HEK293 (cell line): ENCODE measurements at regions not wholly inside any gene's neighbourhood (a gene's known extent, or its start where the extent isn't known, plus 50 kb on each side); places are given as distances from the start of the nearest gene placed in this dataset.

Source experiments
- ATF2 ChIP-seq: fragments of 450-650 bp; formaldehyde crosslinking; IDR thresholded peaks from 2 replicates; pipeline ENCODE4 v1.5.1; 2016; ENCODE audit warnings: missing biosample characterization, missing genetic modification characterization, low read depth
- CTCF ChIP-seq: fragments of 450-650 bp; formaldehyde crosslinking; IDR thresholded peaks from 2 replicates; pipeline ENCODE4 v1.5.1; 2016; ENCODE audit warnings: missing biosample characterization, missing genetic modification characterization
- GLIS2 ChIP-seq: fragments of 450-650 bp; formaldehyde crosslinking; IDR thresholded peaks from 2 replicates; pipeline ENCODE4 v1.5.1; 2016; ENCODE audit warnings: missing biosample characterization, missing genetic modification characterization
- KLF1 ChIP-seq: fragments of 450-650 bp; formaldehyde crosslinking; IDR thresholded peaks from 2 replicates; pipeline ENCODE4 v1.5.1; 2016; ENCODE audit warnings: missing biosample characterization, missing genetic modification characterization
- PBX3 ChIP-seq: sonication (generic); formaldehyde crosslinking; IDR thresholded peaks from 2 replicates; pipeline ENCODE4 v1.8.1; 2022; ENCODE audit warnings: mild to moderate bottlenecking, moderate library complexity, missing genetic modification reagents
- SP2 ChIP-seq: fragments of 450-650 bp; formaldehyde crosslinking; IDR thresholded peaks from 2 replicates; pipeline ENCODE4 v1.5.1; 2016; ENCODE audit warnings: missing biosample characterization, missing genetic modification characterization
- ZBTB49 ChIP-seq: fragments of 450-650 bp; formaldehyde crosslinking; IDR thresholded peaks from 2 replicates; pipeline ENCODE4 v1.5.1; 2016; ENCODE audit warnings: missing biosample characterization, missing genetic modification characterization, low read depth
- ZNF114 ChIP-seq: fragments of 450-650 bp; formaldehyde crosslinking; IDR thresholded peaks from 2 replicates; pipeline ENCODE4 v1.5.0; 2017; ENCODE audit warnings: missing biosample characterization, missing genetic modification characterization
- ZNF146 ChIP-seq: fragments of 450-650 bp; formaldehyde crosslinking; IDR thresholded peaks from 2 replicates; pipeline ENCODE4 v1.5.1; 2016; ENCODE audit warnings: missing biosample characterization, missing genetic modification characterization
- ZNF18 ChIP-seq: fragments of 450-650 bp; formaldehyde crosslinking; IDR thresholded peaks from 2 replicates; pipeline ENCODE4 v1.5.1; 2016; ENCODE audit warnings: missing biosample characterization, missing genetic modification characterization
- ZNF513 ChIP-seq: fragments of 450-650 bp; IDR thresholded peaks from 2 replicates; pipeline ENCODE4 v1.5.1; 2018; ENCODE audit warnings: missing biosample characterization, missing genetic modification characterization
- ZNF677 ChIP-seq: fragments of 450-650 bp; IDR thresholded peaks from 2 replicates; pipeline ENCODE4 v1.5.0; 2018; ENCODE audit warnings: missing biosample characterization, mild to moderate bottlenecking, missing genetic modification characterization, moderate library complexity
- ZSCAN5A ChIP-seq: fragments of 450-650 bp; formaldehyde crosslinking; IDR thresholded peaks from 2 replicates; pipeline ENCODE4 v1.5.1; 2016; ENCODE audit warnings: missing biosample characterization, missing genetic modification characterization
- ZXDB ChIP-seq: fragments of 450-650 bp; formaldehyde crosslinking; IDR thresholded peaks from 2 replicates; pipeline ENCODE4 v1.5.1; 2016; ENCODE audit warnings: missing biosample characterization, missing genetic modification characterization

- no peak for TF ChIP-seq PBX3
- no peak for TF ChIP-seq CTCF (tag by site-specific recombination)
- no peak for TF ChIP-seq ZXDB
- TF ChIP-seq ZNF146 (tag by site-specific recombination): no peak
- TF ChIP-seq KLF1 (tag by site-specific recombination): no peak
- TF ChIP-seq GLIS2 (tag by site-specific recombination): no peak
- no peak for TF ChIP-seq ZBTB49 (tag by site-specific recombination)
- TF ChIP-seq ZNF677 (tag by site-specific recombination): no peak
- no peak for TF ChIP-seq SP2 (tag by site-specific recombination)
- no peak for TF ChIP-seq ZNF513 (tag by site-specific recombination)
- no peak for TF ChIP-seq ZNF18 (tag by site-specific recombination)
- no peak for TF ChIP-seq ATF2 (tag by site-specific recombination)
- TF ChIP-seq ZSCAN5A (tag by site-specific recombination): no peak
- TF ChIP-seq ZNF114 (tag by site-specific recombination): no peak
These were observed 214.8 kb downstream of the EMP1 start for GRCh38 chr12:13411287-13411686.
